IPS-NIHi7 (cell line): ENCODE measurements at regions not wholly inside any gene's neighbourhood (a gene's known extent, or its start where the extent isn't known, plus 50 kb on each side); places are given as distances from the start of the nearest gene placed in this dataset.
"Not testable (repeated sequence)": the region's sequence is repeated elsewhere in the genome, so short reads cannot be mapped to it uniquely, and the experiment has no call there.

Source experiments
- DNase-seq: peaks from one replicate; pipeline ENCODE4 v3.0.0; 2012; ENCODE audit warnings: mixed read lengths; ENCODE audit errors: extremely low spot score

DNA sequence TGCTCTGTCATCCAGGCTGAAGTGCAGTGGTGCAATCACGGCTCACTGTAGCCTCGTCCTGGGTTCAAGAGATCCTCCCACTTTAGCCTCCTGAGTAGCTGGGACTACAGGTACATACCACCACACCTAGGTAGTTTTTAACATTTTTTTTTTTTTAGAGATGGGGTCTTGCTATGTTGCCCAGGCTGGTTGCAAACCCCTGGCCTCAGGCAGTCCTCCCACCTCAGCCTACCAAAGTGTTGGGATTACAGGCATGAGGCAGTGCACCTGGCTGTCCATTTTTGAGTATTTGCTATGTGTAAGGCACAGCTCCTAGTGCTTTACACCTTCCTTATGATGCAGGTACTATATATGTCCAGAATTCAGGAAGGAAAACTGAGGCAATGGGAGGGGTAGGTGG is 138.8 kb upstream of the ZNF536 start:
- DNase-seq: no peak

DNA sequence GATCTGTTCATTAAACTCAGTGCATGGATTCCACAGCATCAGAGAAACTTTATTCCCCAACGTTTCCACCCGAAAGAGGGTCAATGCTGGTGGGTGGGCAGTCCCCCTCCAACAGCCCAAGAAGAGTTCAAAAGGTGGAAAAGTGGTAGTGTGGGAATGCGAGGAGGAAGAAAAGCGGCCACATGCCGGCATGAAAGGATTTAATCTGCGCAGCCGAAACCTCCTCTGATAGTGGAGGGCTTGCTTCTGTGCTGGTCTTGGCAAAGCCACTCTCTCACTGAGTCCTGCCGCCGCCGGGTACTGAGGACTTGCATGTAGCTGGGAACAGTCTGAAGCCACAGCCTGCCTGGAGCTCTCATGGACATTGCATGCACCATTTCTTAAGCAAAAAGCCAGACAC is 136.2 kb upstream of the ZNF536 start:
- DNase-seq: no peak

DNA sequence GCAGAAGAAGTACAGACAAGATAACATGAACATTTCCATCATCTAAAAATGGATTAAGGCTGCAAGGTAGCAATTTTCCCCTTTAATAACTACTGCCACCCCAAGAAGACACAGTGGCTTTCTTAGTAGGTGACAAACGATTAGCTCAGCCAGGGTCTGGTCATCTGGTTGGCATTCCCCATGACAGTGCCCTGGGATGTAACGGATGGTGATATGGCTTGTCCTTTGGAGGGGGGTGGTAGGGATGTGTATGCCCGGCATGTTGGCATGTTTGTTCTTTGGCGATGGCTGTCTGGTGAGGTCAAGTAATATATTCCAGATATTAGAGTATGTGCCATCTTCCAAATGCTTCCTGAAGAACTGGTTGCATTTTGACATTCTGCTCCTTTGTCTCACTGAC is 135.6 kb upstream of the ZNF536 start:
- no peak for DNase-seq

DNA sequence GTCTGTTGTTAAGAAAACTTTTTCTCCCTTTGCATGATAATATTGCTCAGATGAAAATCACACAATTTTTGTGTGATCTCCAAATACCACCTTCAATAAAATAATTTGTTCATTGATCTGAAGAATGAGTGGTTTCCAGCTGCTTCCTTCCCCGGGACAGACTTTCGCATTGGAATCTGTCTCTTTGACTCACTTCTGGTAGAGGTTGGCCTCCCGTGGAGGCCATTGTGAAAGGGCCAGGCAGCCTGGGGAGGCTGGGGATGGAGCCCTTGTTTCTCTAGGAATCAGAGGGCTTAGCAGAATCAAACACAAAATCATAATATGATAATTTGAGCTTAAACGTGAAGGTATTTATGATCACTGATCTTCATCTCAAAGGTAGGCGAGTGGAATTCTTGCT is 135.0 kb upstream of the ZNF536 start:
- DNase-seq: no peak

DNA sequence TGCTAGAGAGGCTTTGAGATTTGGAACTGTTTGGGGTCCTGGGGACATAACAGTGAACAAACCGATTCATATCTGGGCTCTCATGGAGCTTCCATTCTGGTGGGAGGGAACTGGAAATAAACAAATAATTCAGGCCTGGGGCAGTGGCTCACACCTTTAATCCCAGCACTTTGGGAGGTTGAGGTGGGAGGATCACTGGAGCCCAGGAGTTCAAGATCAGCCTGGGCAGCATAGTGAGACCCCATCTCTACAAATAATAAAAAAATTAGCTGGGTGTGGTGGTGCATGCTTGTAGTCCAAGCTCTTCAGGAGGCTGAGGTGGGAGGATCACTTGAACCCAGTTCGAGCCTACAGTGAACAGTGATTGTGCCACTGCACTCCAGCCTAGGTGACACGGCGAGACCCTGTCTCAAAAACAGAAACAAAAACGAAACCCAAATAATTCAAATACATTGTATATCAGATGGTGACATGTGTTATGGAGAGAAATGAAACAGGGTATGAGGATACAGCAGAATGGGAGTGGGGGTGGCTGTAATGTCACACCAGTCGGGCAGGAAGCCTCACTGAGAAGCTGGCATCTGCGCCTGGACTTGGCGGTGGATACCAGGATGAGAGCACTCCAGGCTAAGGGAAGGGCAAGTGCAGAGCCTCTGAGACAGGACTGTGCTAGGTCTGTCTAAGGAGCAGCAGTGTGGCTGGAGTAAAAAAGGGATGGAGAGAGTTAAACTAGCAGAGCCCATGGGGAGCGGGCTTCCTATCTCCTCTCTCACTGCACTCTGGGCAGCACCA is 131.1 kb upstream of the ZNF536 start:
- DNase-seq: no peak

DNA sequence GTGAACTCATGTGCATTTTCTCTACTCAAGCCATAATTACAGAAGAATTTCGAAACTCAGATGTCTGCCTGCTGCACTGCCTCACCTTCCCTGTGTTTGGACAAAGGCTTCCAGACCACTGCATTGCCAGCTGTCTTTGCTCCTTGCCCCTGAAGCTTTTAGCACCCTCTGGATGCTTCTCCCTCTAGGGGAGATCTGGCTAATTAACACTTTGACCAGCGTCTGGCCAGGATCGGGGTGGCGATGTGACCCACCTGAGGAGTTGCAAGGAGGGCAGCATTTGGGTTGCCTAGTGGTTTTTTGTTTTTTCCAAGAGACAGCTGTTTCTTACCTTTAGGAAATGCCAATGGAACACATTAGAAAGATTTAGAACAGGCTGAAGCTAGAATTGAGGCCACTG is 127.7 kb upstream of the ZNF536 start:
- no peak for DNase-seq

DNA sequence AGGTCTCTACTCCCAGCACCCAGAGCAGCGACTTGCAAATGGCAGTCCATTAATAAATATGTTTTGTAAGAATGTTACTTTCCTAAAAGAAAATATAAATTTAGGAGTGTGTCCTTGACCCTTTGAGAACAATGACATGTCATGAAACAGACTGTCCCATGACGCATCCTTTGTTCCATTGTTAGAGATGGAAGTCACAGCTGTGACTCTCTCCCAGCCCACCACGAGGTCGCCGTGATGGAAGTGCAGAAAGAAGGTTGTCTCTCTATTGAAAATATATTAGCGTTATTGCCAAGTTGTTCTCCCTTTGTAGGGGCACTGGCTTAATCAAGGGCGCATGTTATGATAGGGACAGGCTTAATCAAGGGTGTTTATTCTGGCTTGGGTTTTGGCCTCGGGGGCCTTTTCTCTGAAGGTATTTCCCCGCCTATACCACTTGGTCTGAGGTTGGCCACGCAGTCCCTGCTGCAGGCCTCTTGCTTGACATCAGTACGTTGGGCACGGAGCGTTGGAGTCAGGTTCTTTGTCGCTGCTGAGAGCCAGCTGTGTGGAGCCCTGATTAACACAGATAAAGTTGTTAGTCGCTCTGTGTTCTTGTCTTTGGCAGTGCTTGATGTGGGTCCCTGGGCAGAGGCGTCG is 126.7 kb upstream of the ZNF536 start:
- no peak for DNase-seq

DNA sequence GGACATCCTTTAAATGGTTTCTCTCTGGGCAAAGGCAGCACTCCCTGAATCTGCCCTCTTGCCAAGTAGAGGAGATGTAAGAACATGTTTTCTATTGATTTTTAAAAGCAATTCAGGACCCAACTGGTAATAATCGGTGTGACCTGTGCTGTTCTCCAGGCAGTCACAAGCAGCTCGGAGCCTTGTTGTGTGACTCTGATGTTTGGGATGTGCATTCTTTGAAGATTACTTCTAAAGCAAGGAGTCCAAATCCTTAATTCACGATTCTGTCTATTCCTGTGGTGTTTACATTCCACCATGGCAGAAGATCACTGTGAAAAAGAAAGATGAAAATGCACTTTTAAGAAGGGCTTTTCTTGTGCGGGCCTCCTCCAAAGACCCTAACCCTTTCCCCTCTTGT is 122.3 kb upstream of the ZNF536 start:
- DNase-seq: no peak

DNA sequence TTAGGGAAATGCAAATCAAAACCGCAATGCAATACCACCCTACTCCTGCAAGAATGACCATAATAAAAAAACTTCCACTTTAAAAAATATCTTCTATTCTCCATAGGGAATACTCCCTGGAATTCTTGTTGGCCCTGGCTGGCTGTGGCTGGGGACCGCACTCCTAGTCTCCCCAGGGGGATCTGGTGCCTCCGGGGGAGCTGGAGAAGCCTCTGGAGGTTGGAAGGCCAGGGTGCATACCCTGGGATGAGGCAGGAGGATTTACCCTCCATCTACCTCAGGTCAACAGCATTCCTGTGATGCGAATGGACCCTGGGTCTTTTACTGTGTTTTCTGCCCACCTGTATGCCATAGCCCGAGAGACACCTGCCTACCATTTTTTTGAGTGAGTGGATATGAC is 120.0 kb upstream of the ZNF536 start:
- DNase-seq: no peak

DNA sequence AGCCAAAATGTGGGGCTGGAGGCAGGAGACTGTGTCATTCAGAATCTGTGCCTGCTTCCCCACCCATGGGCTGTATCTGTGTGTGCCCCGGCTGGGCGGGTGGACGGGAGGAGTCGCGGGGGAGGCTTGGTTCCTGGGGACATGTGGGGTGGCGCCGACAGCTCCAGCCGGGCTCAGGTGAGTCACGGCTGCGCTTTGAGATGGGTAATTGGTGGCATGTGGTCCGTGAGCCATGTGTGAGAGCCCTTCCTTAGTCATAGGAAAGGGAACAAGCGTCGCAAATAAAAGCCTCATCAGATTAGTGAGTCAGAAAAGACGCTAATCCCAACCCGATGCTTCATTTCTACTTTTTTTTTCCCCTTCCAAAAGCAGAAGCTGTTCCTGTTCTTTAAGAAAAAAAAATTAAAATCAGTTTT is 118.6 kb upstream of the ZNF536 start:
- peak; percentile 33 for DNase-seq

DNA sequence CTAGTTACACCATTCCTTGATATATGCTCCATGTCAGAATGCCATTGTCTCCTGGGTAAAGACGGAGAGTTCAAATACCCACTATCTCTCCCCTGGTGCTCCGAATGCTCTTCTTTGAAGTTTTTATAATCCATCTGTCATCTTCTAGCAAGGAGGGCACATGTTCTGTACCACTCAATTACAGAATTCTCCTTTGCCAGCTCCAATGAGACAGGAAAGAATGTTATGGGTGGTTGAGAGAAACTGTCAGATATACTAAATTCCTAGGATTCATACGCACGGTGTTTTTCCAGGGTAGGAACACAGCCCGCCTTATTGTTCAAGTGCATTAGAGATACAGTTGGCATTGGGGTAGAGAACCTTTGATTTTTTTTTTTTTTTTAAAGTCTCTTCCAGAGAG is 118.0 kb upstream of the ZNF536 start:
- no peak for DNase-seq

DNA sequence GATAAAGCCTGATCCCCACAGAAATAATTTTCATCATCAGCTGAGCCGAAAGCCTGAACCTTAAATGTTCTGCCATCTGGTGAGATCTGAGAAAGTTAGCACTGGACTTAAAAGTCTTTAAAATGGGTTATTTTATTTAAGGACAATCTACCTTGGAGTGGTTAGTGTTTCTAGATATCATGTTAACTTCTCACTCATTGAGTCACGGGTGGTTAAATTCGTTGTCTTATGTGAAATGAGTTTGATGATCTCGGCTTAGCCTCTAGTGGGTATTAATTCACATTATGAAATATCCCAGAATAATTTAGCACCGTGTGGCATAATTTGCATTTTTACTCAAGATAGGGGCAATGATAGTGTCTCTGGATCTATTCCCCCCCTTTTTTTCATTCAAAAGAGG is 117.4 kb upstream of the ZNF536 start:
- DNase-seq: no peak

DNA sequence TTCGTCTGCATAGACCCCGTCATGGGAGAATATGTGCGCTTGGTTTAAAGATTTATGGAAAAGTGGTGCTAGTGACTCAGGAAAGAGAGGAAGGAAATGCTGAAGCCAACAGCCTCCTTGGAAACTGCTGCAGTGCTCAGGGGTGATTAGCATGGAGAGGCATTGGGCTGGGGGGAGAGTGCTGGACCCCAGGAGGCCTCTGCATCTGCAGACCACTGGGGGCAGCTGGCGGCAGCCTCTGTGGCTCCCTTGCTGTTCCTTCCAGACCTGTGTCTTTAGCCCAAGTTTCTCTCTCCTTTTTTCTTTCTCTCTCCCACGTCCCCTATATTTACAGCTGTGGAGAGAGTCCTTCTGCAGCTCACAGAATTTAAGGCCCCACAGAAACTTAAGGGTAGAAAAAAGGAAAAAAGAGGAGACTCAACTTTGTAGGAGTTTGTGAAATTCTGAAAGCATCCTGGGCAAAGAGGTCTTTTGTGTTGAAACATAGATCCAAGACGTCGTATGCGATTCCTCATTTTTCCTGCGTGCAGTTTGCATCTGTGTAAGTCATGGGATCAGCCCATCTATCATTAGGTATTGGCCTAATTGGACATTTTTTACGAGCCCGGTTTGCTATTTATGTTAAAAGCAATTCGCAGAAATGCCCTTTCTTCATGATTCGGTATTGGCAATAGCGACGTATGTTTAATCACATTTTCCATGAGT is 116.2 kb upstream of the ZNF536 start:
- DNase-seq: peak; percentile 77

DNA sequence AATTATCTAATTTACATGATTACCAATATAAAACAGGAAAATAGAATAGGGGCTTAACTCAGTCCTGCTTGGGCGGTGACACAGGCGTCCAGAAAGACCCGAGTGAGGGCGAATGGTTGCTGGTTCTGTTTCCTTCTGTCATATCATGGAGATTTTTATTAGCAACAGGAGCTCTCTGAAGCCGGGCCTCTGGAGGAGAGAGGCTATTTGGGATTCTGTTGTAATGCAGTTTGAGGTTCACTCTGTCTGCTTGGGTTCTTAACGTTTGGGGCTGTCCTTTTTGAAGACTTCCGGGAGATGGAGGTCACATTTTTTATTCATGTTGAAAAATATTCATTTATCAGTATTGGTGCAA is 115.7 kb upstream of the ZNF536 start:
- DNase-seq: no peak

DNA sequence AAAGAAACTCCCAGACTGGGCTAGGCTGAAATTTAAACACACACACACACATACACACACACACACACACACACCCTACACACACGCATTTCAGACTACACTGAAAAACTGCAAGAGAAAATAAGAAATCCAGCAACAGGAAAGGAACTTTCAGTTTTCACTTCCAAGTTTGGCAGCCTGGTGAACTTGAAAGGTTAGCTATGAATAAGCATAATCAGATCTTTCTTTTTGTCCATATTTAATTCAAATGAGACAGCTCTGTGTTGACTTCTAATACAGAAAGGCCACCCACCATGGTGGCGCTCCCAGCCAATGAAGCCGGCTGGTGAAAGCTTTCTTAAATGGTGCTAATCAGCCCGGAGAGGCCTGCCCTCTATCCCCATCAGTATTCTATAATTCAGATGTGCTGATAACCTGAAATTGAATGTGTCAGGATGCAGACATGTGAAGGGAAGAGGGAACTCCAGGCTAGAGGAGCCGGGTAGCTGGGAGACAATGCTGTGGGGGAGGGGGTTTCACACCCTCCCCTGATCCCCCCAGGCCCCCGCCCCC is 108.3 kb upstream of the ZNF536 start:
- DNase-seq: no peak

DNA sequence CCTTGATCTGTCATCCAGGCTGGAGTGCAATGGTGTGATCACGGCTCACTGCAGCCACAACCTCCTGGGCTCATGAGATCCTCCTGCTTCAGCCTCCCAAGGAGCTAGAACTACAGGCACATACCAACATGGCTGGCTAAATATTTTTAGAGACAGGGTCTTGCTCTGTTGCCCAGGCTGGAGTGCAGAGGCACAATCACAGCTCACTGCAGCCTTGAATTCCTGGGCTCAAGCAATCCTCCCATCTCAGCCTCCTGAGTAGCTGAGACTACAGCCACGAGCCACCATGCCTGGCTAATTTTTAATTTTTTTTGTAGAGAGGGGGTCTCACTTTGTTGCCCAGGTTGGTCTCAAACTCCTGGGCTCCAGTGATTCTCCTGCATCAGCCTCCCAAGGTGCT is 106.3 kb upstream of the ZNF536 start:
- DNase-seq: not testable (repeated sequence)

DNA sequence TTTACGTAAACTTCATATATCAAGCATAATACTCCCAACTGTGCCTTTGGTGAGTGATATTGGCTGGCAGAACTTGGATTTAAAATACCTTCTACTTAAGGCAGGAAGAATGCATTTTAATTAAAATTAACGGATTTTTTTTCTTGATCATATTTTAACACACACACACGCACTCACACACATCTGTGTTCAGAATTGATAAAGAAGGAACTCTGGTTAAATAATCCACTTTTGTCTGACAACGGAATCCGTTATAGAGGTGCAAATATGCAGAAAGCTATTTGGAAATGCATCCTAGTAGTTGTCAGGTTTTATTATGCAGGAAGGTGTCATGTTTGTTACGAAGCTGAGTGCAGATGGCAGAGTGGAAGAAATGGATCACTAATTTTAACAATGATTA is 105.5 kb upstream of the ZNF536 start:
- DNase-seq: no peak

DNA sequence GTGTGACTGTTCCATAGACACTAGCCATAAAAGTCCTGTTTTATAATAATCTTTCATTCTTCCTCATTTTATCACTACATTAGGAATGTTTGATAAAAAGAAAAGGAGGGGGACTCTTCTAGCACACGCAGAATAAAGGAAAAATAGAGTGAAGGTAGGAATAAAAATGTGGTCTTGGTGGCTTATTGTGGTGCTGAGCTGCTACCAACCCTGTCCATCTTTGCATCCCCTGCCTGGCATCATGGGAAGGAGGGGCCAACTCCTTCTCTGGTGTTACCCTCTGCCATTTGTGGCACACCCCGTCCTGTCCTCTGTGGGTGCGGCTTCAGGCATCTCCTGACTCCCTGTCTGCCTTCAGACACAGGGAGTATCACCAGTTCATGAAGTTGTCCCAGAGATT is 104.9 kb upstream of the ZNF536 start:
- DNase-seq: no peak

DNA sequence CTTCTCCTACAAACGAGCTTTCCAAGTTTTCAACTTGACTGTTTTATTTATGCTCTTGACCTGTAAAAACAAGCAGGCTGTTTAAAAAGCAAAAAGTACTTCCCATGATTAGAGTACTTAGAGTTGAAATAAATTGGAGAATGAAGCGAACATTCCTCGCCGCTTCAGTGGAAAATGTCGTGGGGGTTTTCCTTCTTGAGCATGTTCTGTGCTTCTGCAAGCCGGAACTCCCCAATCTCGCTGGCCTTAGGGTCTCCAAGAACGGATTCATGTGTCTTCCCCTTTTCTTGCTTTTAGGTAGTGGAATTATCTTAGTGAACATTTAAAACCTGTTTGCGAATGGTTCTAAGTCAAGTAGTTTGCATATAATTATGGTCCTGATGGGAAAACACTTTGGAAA is 103.6 kb upstream of the ZNF536 start:
- no peak for DNase-seq

DNA sequence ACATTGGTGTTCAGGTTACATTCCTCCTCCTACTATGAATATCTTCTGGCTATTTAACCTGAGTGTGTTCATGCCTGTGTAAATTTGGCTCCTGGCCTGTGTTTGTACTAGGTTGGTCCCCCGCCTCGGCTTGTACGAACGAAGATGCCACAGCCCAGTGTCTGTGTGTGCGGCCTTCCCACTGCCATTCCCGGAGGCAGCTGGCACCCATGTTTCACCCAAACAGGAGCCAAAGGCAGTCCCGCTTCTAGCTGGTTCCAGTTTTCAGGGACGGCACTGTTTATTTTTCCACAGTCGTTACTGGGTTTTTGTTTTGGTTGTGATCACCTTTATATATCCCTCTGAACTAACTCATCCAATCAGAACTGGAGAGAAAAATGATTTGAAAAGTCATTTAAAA is 102.5 kb upstream of the ZNF536 start:
- no peak for DNase-seq

DNA sequence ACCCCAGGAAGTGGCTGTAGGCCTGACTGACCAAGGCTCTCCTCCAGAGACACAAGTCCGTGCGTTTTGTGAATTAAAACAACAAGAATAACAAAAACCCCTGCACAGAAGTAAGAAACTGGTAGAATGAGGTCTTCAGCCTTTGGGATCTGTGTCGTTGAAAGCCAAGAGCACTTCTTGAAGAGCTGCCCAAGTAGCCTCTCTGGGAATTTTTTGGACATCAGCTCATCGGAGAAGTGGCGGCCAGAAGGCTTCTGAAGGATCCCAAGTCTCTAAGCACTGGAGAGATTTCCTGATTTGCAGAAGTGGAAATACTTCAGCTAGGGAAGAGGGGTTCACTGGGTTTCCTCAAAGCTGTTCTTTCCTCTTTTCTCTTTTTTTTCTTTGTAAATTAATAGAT is 100.4 kb upstream of the ZNF536 start:
- no peak for DNase-seq

DNA sequence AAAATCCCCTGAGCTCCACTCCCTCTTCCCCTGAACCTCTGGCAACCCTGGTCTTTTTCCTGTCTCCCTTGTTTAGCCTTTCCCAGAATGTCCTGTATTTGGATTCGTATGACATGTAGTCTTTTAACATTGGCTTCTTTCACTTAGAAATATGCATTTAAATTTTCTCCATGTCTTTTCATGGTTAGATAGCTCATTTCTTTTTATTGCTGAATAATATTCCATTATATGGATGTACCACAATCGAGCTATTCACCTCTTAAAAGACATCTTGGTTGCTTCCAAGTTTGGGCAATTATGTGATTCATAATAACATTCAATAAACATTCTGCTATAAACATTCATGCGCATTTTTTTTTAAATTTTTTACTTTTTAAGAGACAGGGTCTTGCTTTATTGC is 99.6 kb upstream of the ZNF536 start:
- no peak for DNase-seq

DNA sequence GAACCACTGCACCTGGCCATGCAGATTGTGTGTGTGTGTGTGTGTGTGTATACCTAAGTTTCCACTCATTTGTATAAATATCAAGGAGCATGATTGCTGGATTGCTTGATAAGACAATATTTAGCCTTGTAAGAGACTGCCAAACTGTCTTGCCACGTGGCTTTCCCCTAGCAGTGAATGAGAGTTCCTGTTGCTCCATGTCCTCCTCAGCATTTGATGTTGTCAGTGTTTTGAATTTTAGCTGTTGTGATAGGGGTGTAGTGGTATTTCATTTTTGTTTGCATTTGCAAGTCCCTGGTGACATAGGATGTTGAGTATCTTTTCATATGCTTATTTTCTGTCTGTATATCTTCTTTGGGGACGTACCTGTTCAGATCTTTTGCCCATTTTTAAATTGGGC is 99.0 kb upstream of the ZNF536 start:
- no peak for DNase-seq
